ENCODE measurements at regions not wholly inside any gene's neighbourhood (a gene's known extent, or its start where the extent isn't known, plus 50 kb on each side); places are given as distances from the start of the nearest gene placed in this dataset.

- no peak for TF ChIP-seq POLR2A (IDR thresholded peaks at IDR 0.05)
- no peak for TF ChIP-seq CTCF (IDR thresholded peaks at IDR 0.05)
Observed at GRCh38 chr7:32239764-32240163, 169.6 kb upstream of the PDE1C start.

All from uterus (tissue), 2 donors.